ENCODE measurements at regions not wholly inside any gene's neighbourhood (a gene's known extent, or its start where the extent isn't known, plus 50 kb on each side); places are given as distances from the start of the nearest gene placed in this dataset.

DNA sequence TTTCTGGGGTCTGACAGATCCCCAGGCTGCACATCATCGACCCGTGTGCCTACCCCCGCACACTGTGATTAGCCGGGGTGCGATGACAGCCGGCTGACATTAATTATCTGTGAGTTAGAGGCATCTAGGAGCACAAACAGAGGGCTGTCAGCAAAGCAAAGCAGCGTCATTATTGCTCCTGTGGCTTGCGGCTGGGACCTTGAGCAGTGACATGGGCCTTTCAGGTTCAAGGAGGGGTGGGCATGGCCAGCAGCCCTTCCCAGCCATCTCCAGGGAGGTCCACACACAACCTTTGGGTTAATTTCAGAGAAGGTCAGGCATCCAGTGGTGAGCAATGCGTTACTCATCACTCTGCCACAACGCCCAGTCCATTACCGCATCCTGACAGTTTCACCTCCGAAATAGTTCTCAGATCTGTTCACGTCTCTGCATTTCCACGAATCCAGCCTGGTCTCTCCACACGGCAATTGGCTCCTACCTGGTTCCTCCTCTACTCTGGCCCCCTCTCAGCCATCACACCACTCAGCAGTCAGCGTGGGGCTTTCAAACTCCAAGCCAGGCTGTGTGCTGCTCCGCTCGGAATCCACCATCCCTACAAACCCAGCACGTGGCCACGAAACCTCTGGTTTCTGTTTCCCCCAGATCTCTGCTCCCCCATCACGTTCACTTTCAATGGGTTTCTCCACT, 249.7 kb upstream of the C16orf82 start (continued):
- TF ChIP-seq, protein P1, sequence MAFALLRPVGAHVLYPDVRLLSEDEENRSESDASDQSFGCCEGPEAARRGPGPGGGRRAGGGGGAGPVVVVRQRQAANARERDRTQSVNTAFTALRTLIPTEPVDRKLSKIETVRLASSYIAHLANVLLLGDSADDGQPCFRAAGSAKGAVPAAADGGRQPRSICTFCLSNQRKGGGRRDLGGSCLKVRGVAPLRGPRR (CRISPR knock-in tag; IDR thresholded peaks at IDR 0.05) = no peak
- TF ChIP-seq, protein P2, sequence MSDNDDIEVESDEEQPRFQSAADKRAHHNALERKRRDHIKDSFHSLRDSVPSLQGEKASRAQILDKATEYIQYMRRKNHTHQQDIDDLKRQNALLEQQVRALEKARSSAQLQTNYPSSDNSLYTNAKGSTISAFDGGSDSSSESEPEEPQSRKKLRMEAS (CRISPR knock-in tag; IDR thresholded peaks at IDR 0.05) = peak; percentile 56; the same call in 1 of the 2 replicates
- TF ChIP-seq EHMT2 (IDR thresholded peaks at IDR 0.05) (no peak), WHSC1 (IDR thresholded peaks at IDR 0.05; ENCODE audit: low read length) (no peak), STAT5A (IDR thresholded peaks at IDR 0.05; ENCODE audit: borderline replicate concordance, low read length) (peak; percentile 66), NFE2L1 (tag; IDR thresholded peaks at IDR 0.05; ENCODE audit: borderline replicate concordance, low read depth) (no peak), EGR1 (conservative IDR thresholded peaks at IDR 0.05) (0 out of 2 replicates have a peak, but pooled peaks have one; percentile 16), JUN (IDR thresholded peaks at IDR 0.05; ENCODE audit: borderline replicate concordance, low read depth, low read length) (no peak), JUN (CRISPR knock-in tag; IDR thresholded peaks at IDR 0.05; ENCODE audit: borderline replicate concordance) (no peak), FOS (IDR thresholded peaks at IDR 0.05; ENCODE audit: extremely low read depth, insufficient read length) (peak; percentile 13), HDAC8 (tag; IDR thresholded peaks at IDR 0.05) (no peak), ZBTB8A (IDR thresholded peaks at IDR 0.05; ENCODE audit: partially characterized antibody) (no peak), CTBP1 (IDR thresholded peaks at IDR 0.05; ENCODE audit: borderline replicate concordance) (peak; percentile 40; the same call in 1 of the 2 replicates), SMARCE1 (IDR thresholded peaks at IDR 0.05) (peak; percentile 56; the same call in 1 of the 2 replicates)
- TF ChIP-seq, protein P3, sequence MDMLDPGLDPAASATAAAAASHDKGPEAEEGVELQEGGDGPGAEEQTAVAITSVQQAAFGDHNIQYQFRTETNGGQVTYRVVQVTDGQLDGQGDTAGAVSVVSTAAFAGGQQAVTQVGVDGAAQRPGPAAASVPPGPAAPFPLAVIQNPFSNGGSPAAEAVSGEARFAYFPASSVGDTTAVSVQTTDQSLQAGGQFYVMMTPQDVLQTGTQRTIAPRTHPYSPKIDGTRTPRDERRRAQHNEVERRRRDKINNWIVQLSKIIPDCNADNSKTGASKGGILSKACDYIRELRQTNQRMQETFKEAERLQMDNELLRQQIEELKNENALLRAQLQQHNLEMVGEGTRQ (CRISPR knock-in tag; IDR thresholded peaks at IDR 0.05) = peak; percentile 39
- TF ChIP-seq, protein P4, sequence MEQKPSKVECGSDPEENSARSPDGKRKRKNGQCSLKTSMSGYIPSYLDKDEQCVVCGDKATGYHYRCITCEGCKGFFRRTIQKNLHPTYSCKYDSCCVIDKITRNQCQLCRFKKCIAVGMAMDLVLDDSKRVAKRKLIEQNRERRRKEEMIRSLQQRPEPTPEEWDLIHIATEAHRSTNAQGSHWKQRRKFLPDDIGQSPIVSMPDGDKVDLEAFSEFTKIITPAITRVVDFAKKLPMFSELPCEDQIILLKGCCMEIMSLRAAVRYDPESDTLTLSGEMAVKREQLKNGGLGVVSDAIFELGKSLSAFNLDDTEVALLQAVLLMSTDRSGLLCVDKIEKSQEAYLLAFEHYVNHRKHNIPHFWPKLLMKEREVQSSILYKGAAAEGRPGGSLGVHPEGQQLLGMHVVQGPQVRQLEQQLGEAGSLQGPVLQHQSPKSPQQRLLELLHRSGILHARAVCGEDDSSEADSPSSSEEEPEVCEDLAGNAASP (IDR thresholded peaks at IDR 0.05) = no peak
- TF ChIP-seq, protein P5, sequence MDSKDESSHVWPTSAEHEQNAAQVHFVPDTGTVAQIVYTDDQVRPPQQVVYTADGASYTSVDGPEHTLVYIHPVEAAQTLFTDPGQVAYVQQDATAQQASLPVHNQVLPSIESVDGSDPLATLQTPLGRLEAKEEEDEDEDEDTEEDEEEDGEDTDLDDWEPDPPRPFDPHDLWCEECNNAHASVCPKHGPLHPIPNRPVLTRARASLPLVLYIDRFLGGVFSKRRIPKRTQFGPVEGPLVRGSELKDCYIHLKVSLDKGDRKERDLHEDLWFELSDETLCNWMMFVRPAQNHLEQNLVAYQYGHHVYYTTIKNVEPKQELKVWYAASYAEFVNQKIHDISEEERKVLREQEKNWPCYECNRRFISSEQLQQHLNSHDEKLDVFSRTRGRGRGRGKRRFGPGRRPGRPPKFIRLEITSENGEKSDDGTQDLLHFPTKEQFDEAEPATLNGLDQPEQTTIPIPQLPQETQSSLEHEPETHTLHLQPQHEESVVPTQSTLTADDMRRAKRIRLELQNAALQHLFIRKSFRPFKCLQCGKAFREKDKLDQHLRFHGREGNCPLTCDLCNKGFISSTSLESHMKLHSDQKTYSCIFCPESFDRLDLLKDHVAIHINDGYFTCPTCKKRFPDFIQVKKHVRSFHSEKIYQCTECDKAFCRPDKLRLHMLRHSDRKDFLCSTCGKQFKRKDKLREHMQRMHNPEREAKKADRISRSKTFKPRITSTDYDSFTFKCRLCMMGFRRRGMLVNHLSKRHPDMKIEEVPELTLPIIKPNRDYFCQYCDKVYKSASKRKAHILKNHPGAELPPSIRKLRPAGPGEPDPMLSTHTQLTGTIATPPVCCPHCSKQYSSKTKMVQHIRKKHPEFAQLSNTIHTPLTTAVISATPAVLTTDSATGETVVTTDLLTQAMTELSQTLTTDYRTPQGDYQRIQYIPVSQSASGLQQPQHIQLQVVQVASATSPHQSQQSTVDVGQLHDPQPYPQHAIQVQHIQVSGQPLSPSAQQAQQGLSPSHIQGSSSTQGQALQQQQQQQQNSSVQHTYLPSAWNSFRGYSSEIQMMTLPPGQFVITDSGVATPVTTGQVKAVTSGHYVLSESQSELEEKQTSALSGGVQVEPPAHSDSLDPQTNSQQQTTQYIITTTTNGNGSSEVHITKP (IDR thresholded peaks at IDR 0.05; ENCODE audit: partially characterized antibody) = peak; percentile 10
- TF ChIP-seq, protein P6, sequence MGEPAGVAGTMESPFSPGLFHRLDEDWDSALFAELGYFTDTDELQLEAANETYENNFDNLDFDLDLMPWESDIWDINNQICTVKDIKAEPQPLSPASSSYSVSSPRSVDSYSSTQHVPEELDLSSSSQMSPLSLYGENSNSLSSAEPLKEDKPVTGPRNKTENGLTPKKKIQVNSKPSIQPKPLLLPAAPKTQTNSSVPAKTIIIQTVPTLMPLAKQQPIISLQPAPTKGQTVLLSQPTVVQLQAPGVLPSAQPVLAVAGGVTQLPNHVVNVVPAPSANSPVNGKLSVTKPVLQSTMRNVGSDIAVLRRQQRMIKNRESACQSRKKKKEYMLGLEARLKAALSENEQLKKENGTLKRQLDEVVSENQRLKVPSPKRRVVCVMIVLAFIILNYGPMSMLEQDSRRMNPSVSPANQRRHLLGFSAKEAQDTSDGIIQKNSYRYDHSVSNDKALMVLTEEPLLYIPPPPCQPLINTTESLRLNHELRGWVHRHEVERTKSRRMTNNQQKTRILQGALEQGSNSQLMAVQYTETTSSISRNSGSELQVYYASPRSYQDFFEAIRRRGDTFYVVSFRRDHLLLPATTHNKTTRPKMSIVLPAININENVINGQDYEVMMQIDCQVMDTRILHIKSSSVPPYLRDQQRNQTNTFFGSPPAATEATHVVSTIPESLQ (CRISPR knock-in tag; IDR thresholded peaks at IDR 0.05) = no peak
